M059J (cell line): ENCODE measurements at regions not wholly inside any gene's neighbourhood (a gene's known extent, or its start where the extent isn't known, plus 50 kb on each side); places are given as distances from the start of the nearest gene placed in this dataset.
"Not testable (repeated sequence)": the region's sequence is repeated elsewhere in the genome, so short reads cannot be mapped to it uniquely, and the experiment has no call there.

Experiments
- DNase-seq: peaks from one replicate; pipeline ENCODE4 v3.0.0-alpha.2; 2012; ENCODE audit warnings: low read depth

DNA sequence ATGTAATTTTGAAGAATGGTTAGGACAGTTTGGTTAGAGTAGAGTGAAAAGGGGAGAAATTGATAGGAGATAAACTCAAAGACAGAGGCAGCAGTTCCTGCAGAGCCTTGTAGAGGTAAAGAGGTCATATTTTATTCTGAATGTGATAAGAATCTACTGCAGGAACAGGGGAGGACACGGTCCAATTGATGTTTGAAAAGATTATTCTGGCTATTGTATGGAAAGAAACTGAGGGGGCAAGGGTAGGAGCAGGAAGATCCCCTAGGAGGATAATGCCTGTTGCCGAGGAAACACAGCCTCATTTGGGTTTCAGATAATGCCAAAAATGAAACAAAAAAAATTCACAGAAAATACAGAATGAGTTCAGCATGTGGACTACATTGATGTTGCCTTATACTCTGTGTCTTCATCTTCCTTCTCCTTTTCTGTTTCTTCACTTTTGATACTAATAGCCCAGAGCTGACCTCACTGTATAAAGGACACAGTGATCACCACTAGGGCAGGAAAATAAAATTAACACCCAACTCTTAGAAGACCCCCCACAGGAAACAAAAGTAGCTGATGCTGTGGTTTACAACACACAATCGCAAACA, 454.6 kb upstream of the UBE2E2 start:
- DNase-seq, result no peak

DNA sequence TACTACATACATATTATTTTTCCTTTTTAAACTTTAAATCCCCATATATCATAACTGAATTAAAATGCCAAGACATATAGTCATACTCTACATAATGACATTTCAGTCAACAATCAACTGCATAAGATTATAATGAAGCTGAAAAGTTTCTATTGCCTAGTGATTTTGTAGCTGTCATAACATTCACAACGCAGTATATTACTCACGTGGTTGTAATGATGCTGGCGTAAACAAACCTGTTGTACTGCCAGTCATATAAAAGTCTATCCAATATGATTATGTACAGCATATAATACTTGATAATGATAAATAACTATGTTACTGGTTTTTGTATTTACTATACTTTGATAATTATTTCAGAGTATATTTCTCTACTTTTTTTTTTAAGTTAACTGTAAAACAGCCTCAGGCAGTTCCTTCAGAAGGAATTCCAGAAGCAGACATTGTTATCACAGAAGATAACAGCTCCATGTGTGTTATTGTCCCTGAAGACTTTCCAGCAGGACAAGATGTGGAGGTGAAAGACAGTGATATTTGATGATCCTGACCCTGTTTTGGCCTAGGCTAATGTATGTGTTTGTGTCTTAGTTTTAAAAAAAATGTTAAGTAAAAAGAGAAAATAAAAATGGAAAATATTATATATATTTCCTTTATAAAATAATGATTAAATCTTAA, 443.4 kb upstream of the UBE2E2 start:
- DNase-seq, result no peak

- no peak for DNase-seq
Measured at GRCh38 chr3:22765679-22766078, 437.4 kb upstream of the UBE2E2 start.

- DNase-seq, result no peak
Measured at GRCh38 chr3:22777834-22778233, 425.3 kb upstream of the UBE2E2 start.

- DNase-seq, result no peak
Measured at GRCh38 chr3:22779737-22780136, 423.4 kb upstream of the UBE2E2 start.

GRCh38 chr3:22792533-22792932, 410.6 kb upstream of the UBE2E2 start:
- no peak for DNase-seq

DNA sequence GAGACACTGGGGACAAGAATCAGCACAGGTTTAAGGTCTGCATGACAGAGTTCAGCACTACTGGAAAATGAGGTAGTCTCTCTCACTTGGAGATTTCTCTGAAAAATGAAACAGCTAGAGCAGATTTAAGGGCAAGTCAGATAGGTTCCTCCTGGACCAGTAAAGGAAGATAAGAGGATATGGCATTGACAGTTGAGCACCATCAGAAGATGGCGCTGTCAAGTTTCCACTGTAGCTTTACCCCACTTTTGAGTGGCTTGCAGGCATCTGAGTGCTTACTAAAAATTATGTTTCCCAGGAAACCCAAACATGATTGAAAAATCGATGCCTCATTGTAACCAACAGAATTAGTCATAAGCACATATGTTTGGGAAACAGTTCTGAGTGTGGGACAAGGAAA, 407.2 kb upstream of the UBE2E2 start:
- DNase-seq, result no peak

DNA sequence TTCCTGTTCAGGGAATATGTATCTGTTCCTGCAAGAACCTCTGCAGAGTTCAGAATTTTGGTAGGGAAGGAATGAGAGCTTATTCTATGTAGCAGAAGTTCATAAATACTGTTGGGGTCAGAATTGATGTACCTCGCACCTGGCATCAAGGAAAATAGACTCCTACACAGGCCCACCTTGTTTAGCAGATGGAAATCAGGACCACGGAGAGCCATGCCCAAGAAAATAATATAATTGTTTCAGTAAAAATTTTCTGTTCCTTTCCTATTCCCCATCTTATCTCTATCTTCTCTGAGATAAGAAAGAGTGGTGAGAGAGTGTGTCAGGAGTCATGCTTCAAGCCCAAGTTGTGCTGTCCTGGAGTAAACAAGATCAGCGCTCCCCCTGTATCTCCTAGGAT, 404.7 kb upstream of the UBE2E2 start:
- DNase-seq, result no peak

GRCh38 chr3:22819209-22819608, 383.9 kb upstream of the UBE2E2 start:
- DNase-seq, result no peak

DNA sequence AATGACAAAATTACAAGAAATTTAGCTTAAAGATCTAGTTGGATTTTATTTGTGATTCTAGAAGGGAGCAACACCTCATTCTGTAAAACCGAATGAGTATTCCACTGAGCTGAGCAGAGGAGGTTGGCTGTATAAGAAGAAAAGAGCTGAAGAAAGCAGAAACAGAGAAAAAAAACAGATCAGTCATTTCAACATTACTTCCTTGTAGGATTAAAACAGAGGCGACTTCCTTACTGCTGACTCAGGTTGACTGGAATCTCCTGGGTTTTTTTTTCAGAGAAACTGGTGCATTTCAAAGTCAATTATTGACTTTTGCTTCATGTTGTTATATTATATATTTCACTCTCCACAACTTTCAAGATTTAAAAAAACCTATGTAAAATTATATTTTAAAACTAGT, 368.1 kb upstream of the UBE2E2 start:
- DNase-seq, result no peak

DNA sequence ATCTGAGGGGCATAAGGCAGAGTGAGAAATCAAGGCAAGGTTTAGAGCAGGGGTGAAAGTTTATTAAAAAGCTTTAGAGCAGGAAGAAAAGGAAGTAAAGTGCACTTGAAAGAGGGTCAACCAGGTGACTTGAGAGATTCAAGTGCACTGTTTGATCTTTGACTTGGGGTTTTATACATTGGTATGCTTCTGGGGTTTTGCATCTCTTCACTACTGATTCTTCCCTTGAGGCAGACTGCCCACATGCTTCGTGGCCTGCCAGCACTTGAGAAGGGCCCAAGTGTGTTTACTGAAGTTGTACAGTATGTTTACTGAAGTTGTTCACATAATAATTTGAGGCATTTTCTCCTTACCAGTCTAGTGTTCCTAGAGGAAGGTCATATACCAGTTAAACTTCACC, 367.0 kb upstream of the UBE2E2 start:
- no peak for DNase-seq

GRCh38 chr3:22843854-22844253, 359.3 kb upstream of the UBE2E2 start:
- DNase-seq, result no peak

DNA sequence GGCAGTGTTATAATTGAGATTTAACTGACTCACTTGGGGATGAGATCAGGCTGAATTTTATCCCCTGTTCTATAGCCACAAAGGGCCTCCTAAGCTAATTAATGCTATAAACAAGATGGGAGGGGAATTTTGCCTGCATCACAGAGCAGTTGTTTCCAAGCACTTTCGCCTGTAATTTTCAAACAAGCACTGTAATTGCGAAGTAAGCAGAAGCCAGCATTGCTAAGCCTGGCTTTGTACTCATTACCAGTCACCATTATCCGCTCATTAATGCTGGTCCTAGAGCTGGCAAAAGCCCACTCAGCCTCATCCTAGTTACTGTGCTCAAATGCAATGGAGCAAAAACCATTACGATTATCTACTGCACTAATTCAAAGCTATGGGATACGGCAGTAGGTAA, 356.6 kb upstream of the UBE2E2 start:
- no peak for DNase-seq

DNA sequence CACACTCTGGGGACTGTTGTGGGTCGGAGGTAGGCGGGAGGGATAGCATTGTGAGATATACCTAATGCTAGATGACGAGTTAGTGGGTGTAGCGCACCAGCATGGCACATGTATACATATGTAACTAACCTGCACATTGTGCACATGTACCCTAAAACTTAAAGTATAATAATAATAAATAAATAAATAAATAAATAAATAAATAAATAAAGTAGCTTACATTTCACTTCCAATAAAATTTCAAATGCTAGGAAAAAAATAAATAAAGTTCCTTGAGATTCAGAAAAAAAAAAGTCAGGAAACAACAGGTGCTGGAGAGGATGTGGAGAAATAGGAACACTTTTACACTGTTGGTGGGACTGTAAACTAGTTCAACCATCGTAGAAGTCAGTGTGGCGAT, 353.5 kb upstream of the UBE2E2 start:
- not testable (repeated sequence) for DNase-seq

DNA sequence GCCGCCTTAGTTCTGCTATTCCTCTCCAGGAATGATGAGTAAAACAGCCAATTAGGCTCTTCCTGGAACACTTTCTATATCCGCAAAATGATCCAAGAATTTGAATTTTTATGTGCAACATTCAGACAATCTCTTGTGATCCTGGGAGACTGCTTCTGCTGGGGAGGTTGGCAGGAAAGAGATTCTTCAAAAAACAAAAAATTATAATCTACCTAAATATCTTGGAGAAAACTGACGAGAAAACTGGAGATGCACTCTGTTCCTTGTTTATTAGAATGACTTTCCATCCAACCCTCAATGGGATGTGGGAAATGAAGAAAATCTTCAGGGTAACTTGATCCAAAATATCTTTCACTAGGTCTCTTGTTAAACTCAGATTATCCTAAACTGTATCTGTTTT, 346.3 kb upstream of the UBE2E2 start:
- DNase-seq, result no peak

DNA sequence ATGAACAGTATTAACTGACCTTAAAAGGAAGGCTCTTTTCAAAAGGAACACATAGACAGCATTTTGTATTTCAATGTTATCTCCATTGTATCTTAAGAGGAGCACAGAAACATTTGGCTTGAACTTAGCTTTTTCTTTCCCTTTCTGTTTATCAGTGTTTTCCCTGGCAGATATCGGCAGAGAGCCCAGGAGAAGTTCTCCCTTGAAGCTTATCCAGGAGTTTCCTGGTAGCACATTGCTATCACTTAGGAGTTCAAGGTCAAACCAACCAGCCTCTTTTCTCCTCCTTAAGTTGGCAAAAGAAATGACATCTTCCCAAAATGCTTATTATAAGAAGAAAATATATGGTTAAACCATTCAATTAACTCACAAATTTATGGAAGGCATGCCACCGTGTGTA, 344.6 kb upstream of the UBE2E2 start:
- DNase-seq, result no peak

- DNase-seq, result no peak
Measured at GRCh38 chr3:22859618-22860017, 343.5 kb upstream of the UBE2E2 start.

- no peak for DNase-seq
Measured at GRCh38 chr3:22861426-22861825, 341.7 kb upstream of the UBE2E2 start.

GRCh38 chr3:22862111-22862510, 341.0 kb upstream of the UBE2E2 start:
- DNase-seq, result no peak

GRCh38 chr3:22882834-22883233, 320.3 kb upstream of the UBE2E2 start:
- DNase-seq, result not testable (repeated sequence)

- no peak for DNase-seq
Measured at GRCh38 chr3:22885039-22885438, 318.1 kb upstream of the UBE2E2 start.

DNA sequence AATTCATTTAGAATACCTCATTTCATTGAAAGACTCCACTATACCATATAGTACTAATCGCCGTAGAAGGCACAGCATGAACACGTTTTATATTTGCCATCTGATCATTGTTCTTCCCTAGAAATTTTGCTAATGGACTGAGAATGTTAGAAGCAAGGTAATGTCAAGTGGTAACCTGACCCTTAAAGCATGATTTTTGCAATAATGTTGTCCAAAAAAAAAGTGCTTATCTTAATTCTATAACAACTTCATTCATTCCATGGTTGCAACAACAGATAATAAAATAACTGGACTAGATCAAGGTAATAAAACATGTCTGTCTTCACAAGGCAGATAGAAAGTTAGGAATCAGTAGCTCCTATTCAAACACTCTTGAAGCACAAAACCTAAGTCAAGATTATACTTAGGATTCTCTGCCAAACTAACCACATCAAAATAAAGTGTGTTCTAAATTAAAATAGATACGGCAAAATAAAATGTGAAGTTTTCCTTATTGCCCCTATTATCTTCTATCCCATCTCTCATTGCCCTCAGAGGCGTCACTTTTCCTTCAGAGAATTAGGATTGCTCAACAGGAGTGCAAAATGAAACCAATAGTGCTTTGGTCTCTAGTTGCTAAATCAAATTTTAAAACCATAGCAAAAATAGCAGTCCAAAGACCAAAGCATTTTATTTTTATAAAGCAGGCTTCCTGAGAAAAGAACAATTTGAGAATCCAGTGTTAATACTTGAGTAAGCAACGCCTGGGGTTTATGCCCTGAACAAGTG, 317.4 kb upstream of the UBE2E2 start:
- DNase-seq, result no peak

- DNase-seq, result no peak
Measured at GRCh38 chr3:22886439-22887068, 316.6 kb upstream of the UBE2E2 start.
